B cell (primary cell): ENCODE measurements at regions not wholly inside any gene's neighbourhood (a gene's known extent, or its start where the extent isn't known, plus 50 kb on each side); places are given as distances from the start of the nearest gene placed in this dataset.

Experiments
- ATAC-seq: fragments of 200-7000 bp; cut with Tn5 transposase; one replicate; pipeline ENCODE4 v1.10.0; 2021; ENCODE audit warnings: low read depth, mild to moderate bottlenecking, moderate number of reproducible peaks, moderate library complexity
- CTCF ChIA-PET: fragments of 350-600 bp; sonication (Branson Sonifier 250); formaldehyde crosslinking; loops from one replicate; lab custom pipeline; 2021; ENCODE audit warnings: antibody characterized with exemption, inconsistent platforms; lab: Charles Lee
- POLR2A ChIA-PET: fragments of 350-600 bp; sonication (Branson Sonifier 250); formaldehyde crosslinking; loops from one replicate; lab custom pipeline; 2021; ENCODE audit warnings: antibody characterized with exemption; lab: Charles Lee
- DNase-seq: peaks from one replicate; pipeline ENCODE4 v3.0.0; 2013
- H2AFZ ChIP-seq: 2 replicates; pipeline ENCODE4 v1.6.1; 2012; ENCODE audit warnings: mild to moderate bottlenecking, low read depth, low read length; ENCODE audit not compliant: insufficient read depth, poor library complexity, severe bottlenecking
- H3K27ac ChIP-seq, 2 donors: 1 replicate in 1 of 2; 2 replicates in 1 of 2; pipeline ENCODE4 v1.5.1; 2012 to 2013; ENCODE audit warnings: low read length in 2 of 2, mild to moderate bottlenecking in 2 of 2, moderate library complexity in 1 of 2
- H3K27me3 ChIP-seq, 4 experiments: fragments of 200-600 bp in 1 of 4; sonication (generic) in 1 of 4; replicated peaks in 1 of 4; 1 replicate in 2 of 4; 2 replicates in 2 of 4; pipeline versions ENCODE4 v1.6.1 to v1.7.0; 2013 to 2016; ENCODE audit warnings: low read length in 3 of 4, mild to moderate bottlenecking in 2 of 4, mixed read lengths in 1 of 4, moderate library complexity in 1 of 4; ENCODE audit not compliant: insufficient read depth in 4 of 4, control insufficient read depth in 3 of 4; ENCODE audit errors: control extremely low read depth in 1 of 4
- H3K36me3 ChIP-seq, 2 experiments: replicated peaks in 1 of 2; 1 replicate in 1 of 2; 2 replicates in 1 of 2; pipeline versions ENCODE4 v1.6.1 to v1.7.1; 2013; ENCODE audit warnings: low read length in 1 of 2; ENCODE audit not compliant: insufficient read depth in 2 of 2, control insufficient read depth in 1 of 2; ENCODE audit errors: control extremely low read depth in 1 of 2, extremely low read depth in 1 of 2
- H3K4me1 ChIP-seq, 2 donors: fragments of 200-600 bp in 1 of 2; sonication (generic) in 1 of 2; 1 replicate in 1 of 2; 2 replicates in 1 of 2; pipeline versions ENCODE4 v1.5.1 to v1.6.1; 2013 to 2017; ENCODE audit warnings: low read length in 2 of 2; ENCODE audit not compliant: control insufficient read depth in 2 of 2, insufficient read depth in 2 of 2
- H3K4me2 ChIP-seq: replicated peaks from 2 replicates; pipeline ENCODE3; 2012; ENCODE audit warnings: mild to moderate bottlenecking, low read depth, low read length; ENCODE audit not compliant: poor library complexity, severe bottlenecking
- H3K4me3 ChIP-seq, 5 experiments: fragments of 200-600 bp in 1 of 5; sonication (generic) in 1 of 5; 1 replicate in 3 of 5; 2 replicates in 2 of 5; pipeline versions ENCODE4 v1.5.1 to v1.7.0; 2011 to 2016; ENCODE audit warnings: low read length in 4 of 5, mild to moderate bottlenecking in 4 of 5, low read depth in 2 of 5, control low read depth in 1 of 5, moderate library complexity in 1 of 5; ENCODE audit not compliant: insufficient read depth in 1 of 5; ENCODE audit errors: control extremely low read depth in 1 of 5, extremely low read depth in 1 of 5
- H3K79me2 ChIP-seq: fragments of 200-600 bp; sonication (generic); one replicate; pipeline ENCODE4 v1.6.0; 2016; ENCODE audit warnings: low read length; ENCODE audit not compliant: control insufficient read depth, insufficient read depth
- H3K9ac ChIP-seq: fragments of 200-600 bp; sonication (generic); 2 replicates; pipeline ENCODE4 v1.6.1; 2017; ENCODE audit warnings: mild to moderate bottlenecking, low read length, moderate library complexity
- H3K9me3 ChIP-seq, 3 donors: one replicate each; pipeline versions ENCODE4 v1.6.1 to v1.7.1; 2013; ENCODE audit warnings: low read length in 2 of 3; ENCODE audit not compliant: control insufficient read depth in 2 of 3, insufficient read depth in 1 of 3; ENCODE audit errors: control extremely low read depth in 1 of 3
- H4K20me1 ChIP-seq: 2 replicates; pipeline ENCODE4 v1.6.0; 2012; ENCODE audit warnings: mild to moderate bottlenecking, low read length; ENCODE audit not compliant: insufficient read depth, control insufficient read depth, poor library complexity, severe bottlenecking
- H3K27ac Mint-ChIP-seq: one replicate; pipeline ENCODE4 v1.8.0; 2021; ENCODE audit warnings: mixed read lengths
- H3K27me3 Mint-ChIP-seq: one replicate; pipeline ENCODE4 v1.8.0; 2021; ENCODE audit warnings: mixed read lengths
- H3K4me1 Mint-ChIP-seq: one replicate; pipeline ENCODE4 v1.8.0; 2021; ENCODE audit warnings: mixed read lengths
- H3K4me3 Mint-ChIP-seq: one replicate; pipeline ENCODE4 v1.8.0; 2021; ENCODE audit warnings: mixed read lengths
- H3K9me3 Mint-ChIP-seq: one replicate; pipeline ENCODE4 v1.8.0; 2022; ENCODE audit warnings: mixed read lengths; ENCODE audit not compliant: insufficient read depth
- CTCF ChIP-seq: fragments of 200-600 bp; IDR thresholded peaks from one replicate; pipeline ENCODE4 v1.8.0; 2022; ENCODE audit warnings: antibody characterized with exemption, mild to moderate bottlenecking
- EZH2 ChIP-seq: IDR thresholded peaks from 2 replicates; pipeline ENCODE4 v1.6.1; 2012; ENCODE audit warnings: borderline replicate concordance, low read depth, mild to moderate bottlenecking, moderate library complexity, low read length; ENCODE audit not compliant: insufficient read depth, poor library complexity, severe bottlenecking
- WGBS: methylation state at CpG from one replicate; pipeline ENCODE4 v1.1.5; 2013; ENCODE audit warnings: missing lambda C conversion rate; ENCODE audit not compliant: insufficient coverage; 5-methylcytosine and 5-hydroxymethylcytosine counted together
- intact Hi-C: fragments of 100-400 bp; cut with micrococcal nuclease; formaldehyde crosslinking; loops from one replicate; pipeline ENCODE4 v1.10.0; 2022

DNA sequence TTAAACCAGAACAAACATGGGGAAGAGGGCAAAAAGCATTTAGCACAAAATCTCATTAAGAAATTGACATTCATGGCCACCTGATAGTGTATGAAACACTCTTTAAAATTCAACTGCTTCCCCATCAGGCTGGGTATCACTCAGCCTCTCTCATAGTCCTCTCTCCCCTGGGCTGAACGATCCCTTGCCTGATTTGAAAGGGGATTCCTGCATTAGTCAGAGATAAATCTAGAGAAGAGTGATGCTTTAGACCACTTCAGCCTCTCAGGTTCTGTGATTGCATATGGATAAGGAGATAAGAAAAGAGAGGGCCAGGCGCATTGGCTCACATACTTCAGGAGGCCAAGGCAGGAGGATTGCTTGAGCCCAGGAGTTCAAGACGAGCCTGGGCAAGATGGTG lies 280.0 kb downstream of the SOX9 start:
- no peaks in the 10 kb centered on the region for H3K4me1 Mint-ChIP-seq
- H3K9me3 ChIP-seq, result peaks cover 0 to 5% (median 0%) of the 10 kb centered on the region in 3 donors
- no peak overlapping the region for H3K27ac ChIP-seq
- CTCF ChIA-PET, result no interaction called here
- no peak overlapping the region for H3K27ac Mint-ChIP-seq
- no peak for DNase-seq
- H2AFZ ChIP-seq, result no peak overlapping the region
- H3K36me3 ChIP-seq, result no peaks in the 10 kb centered on the region
- TF ChIP-seq CTCF, result no peak
- TF ChIP-seq EZH2, result no peak
- 90% methylated on average over 2 of the region's 3 CpGs for WGBS
- H3K9ac ChIP-seq, result no peak overlapping the region
- no peaks in the 10 kb centered on the region for H4K20me1 ChIP-seq
- H3K4me3 ChIP-seq, result no peak overlapping the region
- no peaks in the 10 kb centered on the region for H3K9me3 Mint-ChIP-seq
- no peak overlapping the region for H3K4me3 Mint-ChIP-seq
- H3K27me3 ChIP-seq, result no peaks in the 10 kb centered on the region
- POLR2A ChIA-PET, result no interaction called here
- peaks cover 3% of the 10 kb centered on the region for H3K27me3 Mint-ChIP-seq
- H3K4me1 ChIP-seq, result no peaks in the 10 kb centered on the region
- no peaks in the 10 kb centered on the region for H3K79me2 ChIP-seq
- H3K4me2 ChIP-seq, result no peak overlapping the region
- ATAC-seq, result no peak
- intact Hi-C loops, result no loop called here

DNA sequence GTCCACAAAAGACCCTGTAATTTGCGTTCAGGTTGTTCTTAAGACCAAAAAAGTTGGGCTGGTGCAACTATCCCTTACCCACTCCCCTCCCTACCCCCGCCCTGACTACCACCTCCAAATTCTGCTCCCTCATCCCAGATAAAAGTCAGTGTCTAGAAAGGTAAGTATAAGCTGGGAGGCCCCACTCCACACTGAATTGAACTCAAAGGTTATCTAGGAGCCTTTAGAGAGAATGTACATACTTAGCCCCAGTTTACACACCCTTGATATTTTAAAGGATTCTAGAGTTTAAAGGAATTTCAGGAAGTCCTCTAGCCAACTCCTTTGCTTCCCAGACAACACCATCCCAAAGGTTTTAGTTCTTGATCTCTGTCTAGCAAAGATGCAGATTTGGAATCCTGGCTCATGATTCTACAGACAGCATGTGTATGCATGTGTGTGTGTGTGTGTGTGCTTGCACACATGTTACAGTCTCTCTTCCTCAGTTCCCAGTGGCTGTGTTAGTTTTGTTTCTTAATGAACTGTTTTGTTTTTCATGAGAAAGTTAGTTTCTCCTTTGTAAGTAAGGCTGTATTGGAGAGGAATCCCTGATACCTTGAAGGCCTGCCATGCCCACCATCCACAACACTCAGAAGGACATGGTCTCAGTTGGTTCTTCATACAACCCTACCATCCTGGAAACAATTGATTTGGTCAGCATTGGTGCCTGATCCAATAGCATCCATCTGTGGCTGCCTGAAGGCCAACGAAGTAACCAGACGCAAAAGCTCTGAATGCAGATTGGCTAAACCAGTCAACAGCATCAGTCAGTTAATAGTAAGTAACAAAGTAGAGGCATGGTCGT lies 281.3 kb downstream of the SOX9 start:
- no peaks in the 10 kb centered on the region for H3K36me3 ChIP-seq
- no peak overlapping the region for H3K4me2 ChIP-seq
- DNase-seq, result no peak
- WGBS, result 97% methylated on average over 4 of the region's 5 CpGs
- H3K27me3 Mint-ChIP-seq, result peaks cover 3% of the 10 kb centered on the region
- no peak for ATAC-seq
- H3K4me1 Mint-ChIP-seq, result peaks cover 4% of the 10 kb centered on the region
- H3K27me3 ChIP-seq, result no peaks in the 10 kb centered on the region
- no peak overlapping the region for H3K4me3 Mint-ChIP-seq
- no peak overlapping the region for H2AFZ ChIP-seq
- CTCF ChIA-PET, result no interaction called here
- no peak overlapping the region for H3K27ac Mint-ChIP-seq
- H3K9ac ChIP-seq, result no peak overlapping the region
- POLR2A ChIA-PET, result no interaction called here
- H3K9me3 Mint-ChIP-seq, result no peaks in the 10 kb centered on the region
- no peak overlapping the region for H3K4me3 ChIP-seq
- intact Hi-C loops, result no loop called here
- no peaks in the 10 kb centered on the region for H3K79me2 ChIP-seq
- H3K9me3 ChIP-seq, result peaks cover 0 to 5% (median 0%) of the 10 kb centered on the region in 3 donors
- TF ChIP-seq EZH2, result no peak
- no peak for TF ChIP-seq CTCF
- H4K20me1 ChIP-seq, result no peaks in the 10 kb centered on the region
- no peak overlapping the region for H3K27ac ChIP-seq
- peaks cover 0 to 3% of the 10 kb centered on the region in 2 donors for H3K4me1 ChIP-seq
